Astrocyte (in vitro differentiated cells and primary cell): ENCODE measurements at regions not wholly inside any gene's neighbourhood (a gene's known extent, or its start where the extent isn't known, plus 50 kb on each side); places are given as distances from the start of the nearest gene placed in this dataset.

Experiments
- DNase-seq: peaks from one replicate; pipeline ENCODE4 v3.0.0-alpha.2; 2010; ENCODE audit warnings: low read depth
- FAIRE-seq: peaks from 2 replicates; lab custom pipeline; 2011; peaks lifted over from hg19 to GRCh38; lab: Jason Lieb, UNC
- H2AFZ ChIP-seq: 2 replicates; pipeline ENCODE4 v1.6.0; 2012; ENCODE audit warnings: low read depth, low read length, inconsistent platforms
- H3K27ac ChIP-seq: 2 replicates; pipeline ENCODE4 v1.5.1; 2011; ENCODE audit warnings: low read depth, low read length, inconsistent platforms
- H3K27me3 ChIP-seq: 2 replicates; pipeline ENCODE4 v1.6.0; 2011; ENCODE audit warnings: low read length, inconsistent platforms; ENCODE audit not compliant: insufficient read depth
- H3K36me3 ChIP-seq: 2 replicates; pipeline ENCODE4 v1.5.1; 2011; ENCODE audit warnings: low read length, inconsistent platforms; ENCODE audit not compliant: insufficient read depth
- H3K4me1 ChIP-seq: 2 replicates; pipeline ENCODE4 v1.5.1; 2011; ENCODE audit warnings: low read length, inconsistent platforms; ENCODE audit not compliant: insufficient read depth
- H3K4me2 ChIP-seq: 2 replicates; pipeline ENCODE4 v1.6.0; 2012; ENCODE audit warnings: low read length, inconsistent platforms
- H3K4me3 ChIP-seq: 2 replicates; pipeline ENCODE4 v1.5.1; 2011; ENCODE audit warnings: low read depth, mild to moderate bottlenecking, low read length, inconsistent platforms; ENCODE audit not compliant: insufficient read depth
- H3K79me2 ChIP-seq: 2 replicates; pipeline ENCODE4 v1.6.0; 2012; ENCODE audit warnings: mild to moderate bottlenecking, low read length, inconsistent platforms; ENCODE audit not compliant: insufficient read depth
- H3K9ac ChIP-seq: 2 replicates; pipeline ENCODE4 v1.6.0; 2012; ENCODE audit warnings: mild to moderate bottlenecking, low read length, inconsistent platforms
- H3K9me3 ChIP-seq: 2 replicates; pipeline ENCODE4 v1.5.1; 2012; ENCODE audit warnings: low read depth, mild to moderate bottlenecking, low read length, inconsistent platforms; ENCODE audit not compliant: insufficient read depth
- H4K20me1 ChIP-seq: 2 replicates; pipeline ENCODE4 v1.6.0; 2012; ENCODE audit warnings: low read length, inconsistent platforms; ENCODE audit not compliant: insufficient read depth
- H3K27ac Mint-ChIP-seq: one replicate; pipeline ENCODE4 v1.8.0; 2021; ENCODE audit warnings: mild to moderate bottlenecking, mixed read lengths; ENCODE audit not compliant: unreplicated experiment
- H3K27me3 Mint-ChIP-seq: one replicate; pipeline ENCODE4 v1.8.0; 2021; ENCODE audit warnings: low read depth, mixed read lengths; ENCODE audit not compliant: unreplicated experiment
- H3K36me3 Mint-ChIP-seq: one replicate; pipeline ENCODE4 v1.8.0; 2021; ENCODE audit warnings: low read depth, mixed read lengths; ENCODE audit not compliant: unreplicated experiment
- H3K4me1 Mint-ChIP-seq: one replicate; pipeline ENCODE4 v1.8.0; 2021; ENCODE audit warnings: low read depth, mixed read lengths; ENCODE audit not compliant: unreplicated experiment
- H3K4me3 Mint-ChIP-seq: one replicate; pipeline ENCODE4 v1.8.0; 2021; ENCODE audit warnings: mild to moderate bottlenecking, moderate library complexity, mixed read lengths; ENCODE audit not compliant: unreplicated experiment
- H3K9me3 Mint-ChIP-seq: one replicate; pipeline ENCODE4 v1.8.0; 2021; ENCODE audit warnings: mild to moderate bottlenecking, mixed read lengths; ENCODE audit not compliant: unreplicated experiment
- CTCF ChIP-seq: IDR thresholded peaks from 2 replicates; pipeline ENCODE4 v1.5.1; 2011; ENCODE audit warnings: low read depth, mild to moderate bottlenecking, inconsistent platforms, low read length, moderate library complexity; ENCODE audit not compliant: insufficient read depth
- EZH2 ChIP-seq: IDR thresholded peaks from 2 replicates; pipeline ENCODE4 v1.6.1; 2012; ENCODE audit warnings: mild to moderate bottlenecking, low read length, inconsistent platforms; ENCODE audit not compliant: insufficient read depth

GRCh38 chr20:51258582-51259165 lies 235.8 kb upstream of the KCNG1 start:
- no peak overlapping the region for H3K4me3 Mint-ChIP-seq
- peaks cover 24% of the 10 kb centered on the region for H3K27me3 Mint-ChIP-seq
- H3K9me3 Mint-ChIP-seq, result no peaks in the 10 kb centered on the region
- peaks cover 10% of the 10 kb centered on the region for H3K4me1 Mint-ChIP-seq
- Histone ChIP-seq H3K4me2 (peak overlapping the region; percentile 2), H3K9me3 (no peaks in the 10 kb centered on the region), H3K36me3 (no peaks in the 10 kb centered on the region), H3K4me1 (no peaks in the 10 kb centered on the region), H3K4me3 (no peak overlapping the region), H3K79me2 (no peaks in the 10 kb centered on the region), H3K9ac (no peak overlapping the region), H3K27ac (no peak overlapping the region), H2AFZ (no peak overlapping the region), H3K27me3 (peaks cover 17% of the 10 kb centered on the region), H4K20me1 (no peaks in the 10 kb centered on the region)
- FAIRE-seq (no peak), DNase-seq (peak; percentile 58)
- H3K27ac Mint-ChIP-seq, result peak overlapping the region; percentile 80
- TF ChIP-seq CTCF (no peak), EZH2 (no peak)
- no peaks in the 10 kb centered on the region for H3K36me3 Mint-ChIP-seq

GRCh38 chr20:51255417-51255816 lies 232.5 kb upstream of the KCNG1 start:
- DNase-seq (no peak), FAIRE-seq (no peak)
- Histone ChIP-seq H3K4me1 (no peaks in the 10 kb centered on the region), H3K27me3 (peaks cover 20% of the 10 kb centered on the region), H3K79me2 (no peaks in the 10 kb centered on the region), H3K4me3 (no peak overlapping the region), H2AFZ (no peak overlapping the region), H3K4me2 (no peak overlapping the region), H3K9me3 (no peaks in the 10 kb centered on the region), H3K27ac (no peak overlapping the region), H3K36me3 (no peaks in the 10 kb centered on the region), H4K20me1 (no peaks in the 10 kb centered on the region), H3K9ac (no peak overlapping the region)
- Mint-ChIP-seq H3K27ac (no peak overlapping the region), H3K4me3 (no peak overlapping the region), H3K4me1 (peaks cover 10% of the 10 kb centered on the region), H3K9me3 (peaks cover 11% of the 10 kb centered on the region), H3K36me3 (no peaks in the 10 kb centered on the region), H3K27me3 (peaks cover 36% of the 10 kb centered on the region)
- no peak for TF ChIP-seq CTCF
- TF ChIP-seq EZH2, result no peak

GRCh38 chr20:51253280-51253679 lies 230.4 kb upstream of the KCNG1 start:
- H3K4me1 Mint-ChIP-seq, result peaks cover under 1% of the 10 kb centered on the region
- peaks cover 11% of the 10 kb centered on the region for H3K9me3 Mint-ChIP-seq
- Histone ChIP-seq H3K27me3 (peaks cover 26% of the 10 kb centered on the region), H3K4me1 (no peaks in the 10 kb centered on the region), H3K36me3 (no peaks in the 10 kb centered on the region), H3K9ac (no peak overlapping the region), H2AFZ (no peak overlapping the region), H4K20me1 (no peaks in the 10 kb centered on the region), H3K79me2 (no peaks in the 10 kb centered on the region), H3K4me3 (no peak overlapping the region), H3K27ac (no peak overlapping the region), H3K9me3 (no peaks in the 10 kb centered on the region), H3K4me2 (no peak overlapping the region)
- TF ChIP-seq EZH2, result no peak
- no peak for TF ChIP-seq CTCF
- DNase-seq, result no peak
- H3K27me3 Mint-ChIP-seq, result peaks cover 41% of the 10 kb centered on the region
- no peaks in the 10 kb centered on the region for H3K36me3 Mint-ChIP-seq
- H3K27ac Mint-ChIP-seq, result peak overlapping the region; percentile 80
- no peak overlapping the region for H3K4me3 Mint-ChIP-seq
- FAIRE-seq, result no peak
